Uterus (tissue), 2 donors: ENCODE measurements at regions not wholly inside any gene's neighbourhood (a gene's known extent, or its start where the extent isn't known, plus 50 kb on each side); places are given as distances from the start of the nearest gene placed in this dataset.

Experiments used
- POLR2A ChIP-seq, 2 donors: fragments of 450-650 bp; IDR thresholded peaks; one replicate each; pipeline ENCODE4 v1.6.1; 2016; ENCODE audit warnings: antibody characterized with exemption in 2 of 2, mild to moderate bottlenecking in 1 of 2, moderate library complexity in 1 of 2
- TF ChIP-seq, protein P1 (sequence below), 4 experiments: fragments of 200-600 bp in 2 of 4; fragments of 450-650 bp in 2 of 4; sonication (generic) in 2 of 4; IDR thresholded peaks; one replicate each; pipeline ENCODE4 v1.5.1; 2016 to 2019; ENCODE audit warnings: antibody characterized with exemption in 4 of 4, mild to moderate bottlenecking in 2 of 4, moderate library complexity in 1 of 4

DNA sequence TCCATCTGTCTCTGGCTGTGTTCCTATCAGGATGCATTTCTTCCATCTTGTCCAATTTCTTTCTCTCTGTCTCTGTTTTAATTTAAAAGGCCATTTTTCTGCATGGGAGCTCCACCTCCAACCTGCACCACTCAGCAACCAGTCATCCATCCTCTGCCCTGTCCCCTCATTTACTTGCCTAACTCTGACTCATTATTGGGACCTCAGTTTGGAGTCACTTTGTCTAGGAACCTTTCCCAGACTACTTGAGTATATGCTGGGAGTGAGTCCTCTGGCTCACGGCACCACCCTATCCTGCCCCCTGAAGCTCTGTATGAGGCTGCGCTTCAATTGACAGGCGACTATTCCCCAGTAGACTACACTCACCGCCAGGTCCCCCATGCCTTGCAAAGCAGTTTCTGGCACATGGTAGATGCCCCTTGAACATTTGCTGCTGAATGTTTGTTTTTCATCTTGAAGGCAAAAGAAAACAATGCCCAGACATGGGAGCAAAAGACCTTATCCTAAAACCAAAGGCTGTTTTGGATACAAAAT is 513.3 kb upstream of the CFAP20DC start:
- TF ChIP-seq, protein P1, sequence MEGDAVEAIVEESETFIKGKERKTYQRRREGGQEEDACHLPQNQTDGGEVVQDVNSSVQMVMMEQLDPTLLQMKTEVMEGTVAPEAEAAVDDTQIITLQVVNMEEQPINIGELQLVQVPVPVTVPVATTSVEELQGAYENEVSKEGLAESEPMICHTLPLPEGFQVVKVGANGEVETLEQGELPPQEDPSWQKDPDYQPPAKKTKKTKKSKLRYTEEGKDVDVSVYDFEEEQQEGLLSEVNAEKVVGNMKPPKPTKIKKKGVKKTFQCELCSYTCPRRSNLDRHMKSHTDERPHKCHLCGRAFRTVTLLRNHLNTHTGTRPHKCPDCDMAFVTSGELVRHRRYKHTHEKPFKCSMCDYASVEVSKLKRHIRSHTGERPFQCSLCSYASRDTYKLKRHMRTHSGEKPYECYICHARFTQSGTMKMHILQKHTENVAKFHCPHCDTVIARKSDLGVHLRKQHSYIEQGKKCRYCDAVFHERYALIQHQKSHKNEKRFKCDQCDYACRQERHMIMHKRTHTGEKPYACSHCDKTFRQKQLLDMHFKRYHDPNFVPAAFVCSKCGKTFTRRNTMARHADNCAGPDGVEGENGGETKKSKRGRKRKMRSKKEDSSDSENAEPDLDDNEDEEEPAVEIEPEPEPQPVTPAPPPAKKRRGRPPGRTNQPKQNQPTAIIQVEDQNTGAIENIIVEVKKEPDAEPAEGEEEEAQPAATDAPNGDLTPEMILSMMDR (IDR thresholded peaks at IDR 0.05) = no peak
- no peak for TF ChIP-seq POLR2A (IDR thresholded peaks at IDR 0.05)
